Vagina (tissue), 2 donors: ENCODE measurements at regions not wholly inside any gene's neighbourhood (a gene's known extent, or its start where the extent isn't known, plus 50 kb on each side); places are given as distances from the start of the nearest gene placed in this dataset.
"Not testable (repeated sequence)": the region's sequence is repeated elsewhere in the genome, so short reads cannot be mapped to it uniquely, and the experiment has no call there.

ENCODE experiments used
- DNase-seq, 2 donors: peaks; one replicate each; pipeline ENCODE4 v3.0.0-alpha.2; 2017; ENCODE audit errors: extremely low spot score in 2 of 2
- H3K27ac ChIP-seq: fragments of 200-600 bp; sonication (generic); one replicate; pipeline ENCODE4 v1.5.1; 2019
- H3K27me3 ChIP-seq: fragments of 200-600 bp; sonication (generic); one replicate; pipeline ENCODE4 v1.5.1; 2019
- H3K36me3 ChIP-seq, 2 donors: fragments of 200-600 bp; sonication (generic); one replicate each; pipeline ENCODE4 v1.5.1; 2017 to 2019
- H3K4me1 ChIP-seq: fragments of 200-600 bp; sonication (generic); one replicate; pipeline ENCODE4 v1.5.1; 2019
- H3K4me3 ChIP-seq, 2 donors: fragments of 200-600 bp; sonication (generic); 1 replicate in 1 of 2; 2 replicates in 1 of 2; pipeline ENCODE4 v1.5.1; 2016 to 2019
- H3K9me3 ChIP-seq: fragments of 200-600 bp; sonication (generic); one replicate; pipeline ENCODE4 v1.5.1; 2019
- POLR2A ChIP-seq, 2 donors: fragments of 450-650 bp; IDR thresholded peaks; one replicate each; pipeline ENCODE4 v1.6.1; 2017; ENCODE audit warnings: antibody characterized with exemption in 2 of 2, mild to moderate bottlenecking in 2 of 2, moderate library complexity in 2 of 2
- POLR2AphosphoS5 ChIP-seq, 2 donors: sonication (generic); formaldehyde crosslinking; IDR thresholded peaks; one replicate each; pipeline ENCODE4 v1.9.0; 2017; ENCODE audit warnings: antibody characterized with exemption in 2 of 2, mild to moderate bottlenecking in 2 of 2, low read depth in 1 of 2; ENCODE audit not compliant: insufficient read depth in 1 of 2
- intact Hi-C: fragments of 100-400 bp; cut with DNase I; formaldehyde crosslinking; loops from one replicate; pipeline ENCODE4 v1.15.1; 2023
- TF ChIP-seq, protein P1 (sequence below), 3 experiments: fragments of 450-650 bp in 2 of 3; fragments of 200-600 bp in 1 of 3; sonication (generic) in 1 of 3; IDR thresholded peaks; one replicate each; pipeline ENCODE4 v1.5.1; 2017 to 2019; ENCODE audit warnings: antibody characterized with exemption in 3 of 3, mild to moderate bottlenecking in 2 of 3, moderate library complexity in 2 of 3

DNA sequence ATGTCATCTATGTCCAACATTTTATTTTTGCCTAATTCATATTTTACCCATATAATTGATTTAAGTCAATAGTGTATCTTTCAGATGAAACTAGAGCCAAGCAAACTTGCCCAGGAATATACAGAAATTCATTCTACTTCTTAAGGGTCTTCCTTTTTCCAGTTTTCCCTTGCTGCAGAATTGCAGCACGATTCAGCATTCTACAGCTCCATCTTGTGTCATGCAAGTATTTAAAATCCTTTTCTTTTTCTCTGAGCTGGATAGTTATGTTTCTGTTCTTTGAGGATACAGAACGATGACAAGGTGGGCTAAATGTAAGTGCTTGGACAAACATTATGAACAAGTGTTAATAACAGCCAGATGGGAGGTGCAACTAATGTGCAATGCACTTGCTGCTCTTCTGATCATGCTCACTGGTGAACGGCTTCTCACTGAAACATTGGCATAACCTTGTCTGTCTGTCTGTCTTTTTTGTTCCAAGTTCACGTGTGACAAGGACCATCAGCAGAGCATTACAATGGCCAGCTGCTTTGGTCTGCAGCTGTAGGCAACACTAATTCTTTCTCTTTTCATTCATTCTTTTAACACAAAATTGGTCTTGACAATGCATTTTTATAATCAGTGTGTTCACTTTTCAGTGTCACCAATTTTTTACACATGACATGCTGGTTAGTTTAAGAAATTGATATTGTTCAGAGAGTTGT lies 1821.7 kb downstream of the ARAP2 start:
- H3K36me3 ChIP-seq = no peaks in the 10 kb centered on the region
- no peaks in the 10 kb centered on the region for H3K9me3 ChIP-seq
- TF ChIP-seq, protein P1, sequence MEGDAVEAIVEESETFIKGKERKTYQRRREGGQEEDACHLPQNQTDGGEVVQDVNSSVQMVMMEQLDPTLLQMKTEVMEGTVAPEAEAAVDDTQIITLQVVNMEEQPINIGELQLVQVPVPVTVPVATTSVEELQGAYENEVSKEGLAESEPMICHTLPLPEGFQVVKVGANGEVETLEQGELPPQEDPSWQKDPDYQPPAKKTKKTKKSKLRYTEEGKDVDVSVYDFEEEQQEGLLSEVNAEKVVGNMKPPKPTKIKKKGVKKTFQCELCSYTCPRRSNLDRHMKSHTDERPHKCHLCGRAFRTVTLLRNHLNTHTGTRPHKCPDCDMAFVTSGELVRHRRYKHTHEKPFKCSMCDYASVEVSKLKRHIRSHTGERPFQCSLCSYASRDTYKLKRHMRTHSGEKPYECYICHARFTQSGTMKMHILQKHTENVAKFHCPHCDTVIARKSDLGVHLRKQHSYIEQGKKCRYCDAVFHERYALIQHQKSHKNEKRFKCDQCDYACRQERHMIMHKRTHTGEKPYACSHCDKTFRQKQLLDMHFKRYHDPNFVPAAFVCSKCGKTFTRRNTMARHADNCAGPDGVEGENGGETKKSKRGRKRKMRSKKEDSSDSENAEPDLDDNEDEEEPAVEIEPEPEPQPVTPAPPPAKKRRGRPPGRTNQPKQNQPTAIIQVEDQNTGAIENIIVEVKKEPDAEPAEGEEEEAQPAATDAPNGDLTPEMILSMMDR (IDR thresholded peaks at IDR 0.05) = no peak
- no peak for TF ChIP-seq POLR2AphosphoS5 (IDR thresholded peaks at IDR 0.05; ENCODE audit: insufficient read depth in 1 of 2, low read depth in 1 of 2)
- no peak for TF ChIP-seq POLR2A (IDR thresholded peaks at IDR 0.05)
- intact Hi-C loops = no loop called here
- no peak overlapping the region for H3K4me3 ChIP-seq
- no peaks in the 10 kb centered on the region for H3K27me3 ChIP-seq
- no peak overlapping the region for H3K27ac ChIP-seq
- no peaks in the 10 kb centered on the region for H3K4me1 ChIP-seq
- DNase-seq = no peak

DNA sequence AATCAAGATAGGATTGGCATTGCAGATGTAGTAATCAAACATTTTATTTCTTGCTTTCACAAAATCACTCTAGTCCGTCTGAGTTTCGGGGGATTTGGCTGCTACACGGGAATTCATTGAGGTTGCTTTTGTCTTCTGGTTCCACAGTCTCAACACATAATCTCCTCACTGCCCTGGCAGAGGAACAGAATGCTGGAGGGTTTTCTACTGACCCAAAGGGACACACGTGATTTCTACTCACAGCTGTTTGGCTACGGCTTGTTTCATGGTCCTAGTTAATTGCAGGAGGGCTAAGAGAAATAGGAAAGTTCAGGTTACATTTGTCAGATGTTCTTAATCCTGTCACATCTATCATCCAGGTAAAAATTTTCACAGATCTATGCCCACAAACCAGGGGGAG lies 1811.6 kb downstream of the ARAP2 start:
- Histone ChIP-seq H3K27me3 (no peaks in the 10 kb centered on the region), H3K4me3 (no peak overlapping the region), H3K9me3 (no peaks in the 10 kb centered on the region), H3K36me3 (no peaks in the 10 kb centered on the region), H3K4me1 (no peaks in the 10 kb centered on the region), H3K27ac (no peak overlapping the region)
- intact Hi-C loops = no loop called here
- no peak for DNase-seq
- TF ChIP-seq POLR2AphosphoS5 (IDR thresholded peaks at IDR 0.05; ENCODE audit: insufficient read depth in 1 of 2, low read depth in 1 of 2) = no peak
- TF ChIP-seq POLR2A (IDR thresholded peaks at IDR 0.05) = no peak
- TF ChIP-seq, protein P1 (IDR thresholded peaks at IDR 0.05) = no peak

DNA sequence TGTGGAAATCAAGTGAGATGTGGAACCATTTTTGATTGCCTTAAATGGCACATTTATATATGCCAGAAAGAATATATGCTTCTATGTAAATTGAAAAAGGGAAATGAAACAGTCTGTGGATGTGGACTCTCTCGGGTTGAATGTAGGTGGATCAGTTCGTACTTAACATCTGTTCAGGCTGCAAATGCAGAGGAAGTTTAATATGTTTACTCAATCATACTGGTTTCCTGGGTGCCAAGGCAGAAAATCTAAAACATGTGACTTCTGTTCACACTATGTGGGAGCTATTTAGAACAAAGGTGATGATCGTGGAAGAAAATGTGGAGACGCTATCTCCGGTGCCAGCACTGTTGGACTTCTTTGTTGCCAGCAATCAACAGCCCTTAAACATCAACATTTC lies 1809.9 kb downstream of the ARAP2 start:
- H3K4me1 ChIP-seq, H3K9me3 ChIP-seq, H3K4me3 ChIP-seq, H3K36me3 ChIP-seq, intact Hi-C loops, DNase-seq, H3K27me3 ChIP-seq, H3K27ac ChIP-seq: not testable (repeated sequence)

DNA sequence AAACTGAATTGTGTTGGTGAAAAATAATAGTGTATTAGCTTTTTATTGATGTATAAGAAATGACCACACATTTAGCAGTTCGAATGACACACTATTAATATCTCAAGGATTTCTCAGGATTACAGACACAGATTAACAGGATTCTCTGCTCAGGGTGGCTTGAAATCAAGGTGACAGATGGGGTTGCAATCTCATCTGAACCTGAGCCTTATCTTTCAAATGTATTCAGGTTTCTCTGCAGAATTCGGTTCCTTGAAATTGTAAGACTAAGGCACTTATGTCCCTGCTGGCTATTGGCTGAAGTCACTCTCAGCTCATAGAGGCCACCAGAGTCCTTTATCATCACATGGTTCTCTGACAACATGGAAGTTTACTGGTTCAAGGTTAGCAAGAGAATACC lies 1780.1 kb downstream of the ARAP2 start:
- TF ChIP-seq, protein P1 (IDR thresholded peaks at IDR 0.05) = no peak
- no peak for TF ChIP-seq POLR2AphosphoS5 (IDR thresholded peaks at IDR 0.05; ENCODE audit: insufficient read depth in 1 of 2, low read depth in 1 of 2)
- TF ChIP-seq POLR2A (IDR thresholded peaks at IDR 0.05) = no peak
- H3K27ac ChIP-seq = no peak overlapping the region
- intact Hi-C loops = no loop called here
- H3K4me3 ChIP-seq = no peak overlapping the region
- no peaks in the 10 kb centered on the region for H3K4me1 ChIP-seq
- H3K27me3 ChIP-seq = no peaks in the 10 kb centered on the region
- DNase-seq = no peak
- H3K9me3 ChIP-seq = no peaks in the 10 kb centered on the region
- H3K36me3 ChIP-seq = no peaks in the 10 kb centered on the region

DNA sequence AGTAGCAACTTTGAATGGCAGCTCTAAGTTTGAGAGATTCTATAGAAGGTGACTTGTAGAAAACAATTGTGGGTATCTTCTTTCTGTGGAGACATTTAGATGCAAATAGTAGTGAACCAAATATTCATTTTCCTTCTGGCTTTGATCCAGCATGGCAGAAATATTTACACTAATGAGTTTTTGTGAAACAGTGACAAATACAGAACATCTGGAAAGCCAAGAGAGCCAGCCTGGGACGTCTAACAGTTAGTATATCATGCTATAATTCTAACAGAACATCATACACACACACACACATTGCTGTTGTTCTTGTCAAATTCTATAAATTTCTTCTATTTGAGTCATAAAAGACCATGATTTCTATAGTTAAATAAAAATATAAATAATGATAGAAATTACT lies 1777.9 kb downstream of the ARAP2 start:
- Histone ChIP-seq H3K27ac (no peak overlapping the region), H3K27me3 (no peaks in the 10 kb centered on the region), H3K36me3 (no peaks in the 10 kb centered on the region), H3K9me3 (no peaks in the 10 kb centered on the region), H3K4me1 (no peaks in the 10 kb centered on the region), H3K4me3 (no peak overlapping the region)
- DNase-seq = no peak
- no peak for TF ChIP-seq POLR2A (IDR thresholded peaks at IDR 0.05)
- TF ChIP-seq, protein P1 (IDR thresholded peaks at IDR 0.05) = no peak
- TF ChIP-seq POLR2AphosphoS5 (IDR thresholded peaks at IDR 0.05; ENCODE audit: insufficient read depth in 1 of 2, low read depth in 1 of 2) = no peak
- intact Hi-C loops = no loop called here
